A549 (cell line): ENCODE measurements at regions not wholly inside any gene's neighbourhood (a gene's known extent, or its start where the extent isn't known, plus 50 kb on each side); places are given as distances from the start of the nearest gene placed in this dataset.

Source experiments
- ELK1 ChIP-seq: fragments of 150-350 bp; IDR thresholded peaks from 2 replicates; pipeline ENCODE4 v1.6.1; 2014; ENCODE audit warnings: low read depth, mild to moderate bottlenecking, low read length
- KDM1A ChIP-seq: fragments of 200-600 bp; sonication (generic); IDR thresholded peaks from 2 replicates; pipeline ENCODE4 v1.6.1; 2016; ENCODE audit warnings: low read depth, mild to moderate bottlenecking
- MAFK ChIP-seq: fragments of 450-650 bp; IDR thresholded peaks from 2 replicates; pipeline ENCODE4 v1.6.1; 2014; ENCODE audit not compliant: partially characterized antibody
- MYC ChIP-seq: IDR thresholded peaks from 2 replicates; pipeline ENCODE4 v1.6.1; 2012; ENCODE audit warnings: mild to moderate bottlenecking, inconsistent platforms, low read length, improper control_type of control experiment, borderline replicate concordance
- POLR2A ChIP-seq: IDR thresholded peaks from 2 replicates; pipeline ENCODE4 v1.6.1; 2012; ENCODE audit warnings: mild to moderate bottlenecking, low read length
- SMC3 ChIP-seq: fragments of >200 bp; sonication (Bioruptor Twin); formaldehyde crosslinking; IDR thresholded peaks from 3 replicates; pipeline ENCODE4 v1.6.1; 2018; ENCODE audit warnings: inconsistent platforms
- ZSCAN20 ChIP-seq: fragments of 250-450 bp; sonication (Bioruptor Pico); IDR thresholded peaks from 2 replicates; pipeline ENCODE4 v1.8.0; 2022; ENCODE audit warnings: mild to moderate bottlenecking, moderate library complexity
- TF ChIP-seq, protein P1 (sequence below): fragments of >200 bp; sonication (Bioruptor Twin); formaldehyde crosslinking; IDR thresholded peaks from 3 replicates; pipeline ENCODE4 v1.5.1; 2016
- TF ChIP-seq, protein P2 (sequence below): fragments of 200-600 bp; sonication (generic); IDR thresholded peaks from 2 replicates; pipeline ENCODE4 v1.6.1; 2016; ENCODE audit warnings: antibody characterized with exemption, mild to moderate bottlenecking, moderate library complexity

GRCh38 chr4:124768596-124769365, 56.2 kb upstream of the ANKRD50 start:
- TF ChIP-seq MAFK = no peak
- TF ChIP-seq, protein P1, sequence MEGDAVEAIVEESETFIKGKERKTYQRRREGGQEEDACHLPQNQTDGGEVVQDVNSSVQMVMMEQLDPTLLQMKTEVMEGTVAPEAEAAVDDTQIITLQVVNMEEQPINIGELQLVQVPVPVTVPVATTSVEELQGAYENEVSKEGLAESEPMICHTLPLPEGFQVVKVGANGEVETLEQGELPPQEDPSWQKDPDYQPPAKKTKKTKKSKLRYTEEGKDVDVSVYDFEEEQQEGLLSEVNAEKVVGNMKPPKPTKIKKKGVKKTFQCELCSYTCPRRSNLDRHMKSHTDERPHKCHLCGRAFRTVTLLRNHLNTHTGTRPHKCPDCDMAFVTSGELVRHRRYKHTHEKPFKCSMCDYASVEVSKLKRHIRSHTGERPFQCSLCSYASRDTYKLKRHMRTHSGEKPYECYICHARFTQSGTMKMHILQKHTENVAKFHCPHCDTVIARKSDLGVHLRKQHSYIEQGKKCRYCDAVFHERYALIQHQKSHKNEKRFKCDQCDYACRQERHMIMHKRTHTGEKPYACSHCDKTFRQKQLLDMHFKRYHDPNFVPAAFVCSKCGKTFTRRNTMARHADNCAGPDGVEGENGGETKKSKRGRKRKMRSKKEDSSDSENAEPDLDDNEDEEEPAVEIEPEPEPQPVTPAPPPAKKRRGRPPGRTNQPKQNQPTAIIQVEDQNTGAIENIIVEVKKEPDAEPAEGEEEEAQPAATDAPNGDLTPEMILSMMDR = no peak
- TF ChIP-seq SMC3 = no peak
- TF ChIP-seq POLR2A = no peak
- no peak for TF ChIP-seq ELK1
- TF ChIP-seq, protein P2, sequence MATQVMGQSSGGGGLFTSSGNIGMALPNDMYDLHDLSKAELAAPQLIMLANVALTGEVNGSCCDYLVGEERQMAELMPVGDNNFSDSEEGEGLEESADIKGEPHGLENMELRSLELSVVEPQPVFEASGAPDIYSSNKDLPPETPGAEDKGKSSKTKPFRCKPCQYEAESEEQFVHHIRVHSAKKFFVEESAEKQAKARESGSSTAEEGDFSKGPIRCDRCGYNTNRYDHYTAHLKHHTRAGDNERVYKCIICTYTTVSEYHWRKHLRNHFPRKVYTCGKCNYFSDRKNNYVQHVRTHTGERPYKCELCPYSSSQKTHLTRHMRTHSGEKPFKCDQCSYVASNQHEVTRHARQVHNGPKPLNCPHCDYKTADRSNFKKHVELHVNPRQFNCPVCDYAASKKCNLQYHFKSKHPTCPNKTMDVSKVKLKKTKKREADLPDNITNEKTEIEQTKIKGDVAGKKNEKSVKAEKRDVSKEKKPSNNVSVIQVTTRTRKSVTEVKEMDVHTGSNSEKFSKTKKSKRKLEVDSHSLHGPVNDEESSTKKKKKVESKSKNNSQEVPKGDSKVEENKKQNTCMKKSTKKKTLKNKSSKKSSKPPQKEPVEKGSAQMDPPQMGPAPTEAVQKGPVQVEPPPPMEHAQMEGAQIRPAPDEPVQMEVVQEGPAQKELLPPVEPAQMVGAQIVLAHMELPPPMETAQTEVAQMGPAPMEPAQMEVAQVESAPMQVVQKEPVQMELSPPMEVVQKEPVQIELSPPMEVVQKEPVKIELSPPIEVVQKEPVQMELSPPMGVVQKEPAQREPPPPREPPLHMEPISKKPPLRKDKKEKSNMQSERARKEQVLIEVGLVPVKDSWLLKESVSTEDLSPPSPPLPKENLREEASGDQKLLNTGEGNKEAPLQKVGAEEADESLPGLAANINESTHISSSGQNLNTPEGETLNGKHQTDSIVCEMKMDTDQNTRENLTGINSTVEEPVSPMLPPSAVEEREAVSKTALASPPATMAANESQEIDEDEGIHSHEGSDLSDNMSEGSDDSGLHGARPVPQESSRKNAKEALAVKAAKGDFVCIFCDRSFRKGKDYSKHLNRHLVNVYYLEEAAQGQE = no peak
- TF ChIP-seq MYC = no peak
- TF ChIP-seq ZSCAN20 (CRISPR knock-in tag) = no peak
- TF ChIP-seq KDM1A = no peak
